ENCODE measurements at regions not wholly inside any gene's neighbourhood (a gene's known extent, or its start where the extent isn't known, plus 50 kb on each side); places are given as distances from the start of the nearest gene placed in this dataset.

DNA sequence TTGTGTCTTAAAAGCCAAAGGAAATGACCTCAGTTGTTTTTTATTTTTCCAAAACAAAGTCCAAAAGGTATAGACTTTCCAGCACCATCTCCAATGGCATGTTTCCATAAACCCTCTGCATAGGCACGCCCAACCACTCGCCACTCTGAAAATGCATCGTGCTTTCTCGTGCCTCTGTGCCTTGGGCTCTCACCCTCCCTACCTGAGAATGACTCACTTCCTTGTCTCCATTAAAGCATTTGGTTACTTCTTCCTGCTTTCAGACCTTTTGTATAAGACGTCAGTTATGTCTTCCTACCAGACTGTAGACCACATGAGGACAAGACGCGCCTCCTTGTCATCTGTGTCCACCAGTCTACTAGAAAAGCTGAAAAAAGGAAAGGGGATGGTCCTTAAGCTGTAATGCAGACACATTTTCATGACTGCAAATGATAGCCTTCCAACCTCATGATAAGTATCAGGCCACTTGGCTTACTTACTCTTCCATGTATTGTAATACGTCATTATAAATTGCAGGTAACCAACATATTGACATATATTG, 61.2 kb upstream of the CDYL start:
- H3K27me3 Mint-ChIP-seq: no peaks in the 10 kb centered on the region
- no peaks in the 10 kb centered on the region for H3K36me3 Mint-ChIP-seq
- peak overlapping the region; percentile 62 for H3K27ac Mint-ChIP-seq
- H3K4me3 Mint-ChIP-seq: no peak overlapping the region
- DNase-seq (ENCODE audit: extremely low spot score, unreplicated experiment): no peak
- H3K4me1 Mint-ChIP-seq (ENCODE audit: unreplicated experiment): no peaks in the 10 kb centered on the region
- TF ChIP-seq, protein P1, sequence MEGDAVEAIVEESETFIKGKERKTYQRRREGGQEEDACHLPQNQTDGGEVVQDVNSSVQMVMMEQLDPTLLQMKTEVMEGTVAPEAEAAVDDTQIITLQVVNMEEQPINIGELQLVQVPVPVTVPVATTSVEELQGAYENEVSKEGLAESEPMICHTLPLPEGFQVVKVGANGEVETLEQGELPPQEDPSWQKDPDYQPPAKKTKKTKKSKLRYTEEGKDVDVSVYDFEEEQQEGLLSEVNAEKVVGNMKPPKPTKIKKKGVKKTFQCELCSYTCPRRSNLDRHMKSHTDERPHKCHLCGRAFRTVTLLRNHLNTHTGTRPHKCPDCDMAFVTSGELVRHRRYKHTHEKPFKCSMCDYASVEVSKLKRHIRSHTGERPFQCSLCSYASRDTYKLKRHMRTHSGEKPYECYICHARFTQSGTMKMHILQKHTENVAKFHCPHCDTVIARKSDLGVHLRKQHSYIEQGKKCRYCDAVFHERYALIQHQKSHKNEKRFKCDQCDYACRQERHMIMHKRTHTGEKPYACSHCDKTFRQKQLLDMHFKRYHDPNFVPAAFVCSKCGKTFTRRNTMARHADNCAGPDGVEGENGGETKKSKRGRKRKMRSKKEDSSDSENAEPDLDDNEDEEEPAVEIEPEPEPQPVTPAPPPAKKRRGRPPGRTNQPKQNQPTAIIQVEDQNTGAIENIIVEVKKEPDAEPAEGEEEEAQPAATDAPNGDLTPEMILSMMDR (conservative IDR thresholded peaks at IDR 0.05): no peak
- peaks cover 7% of the 10 kb centered on the region for H3K9me3 Mint-ChIP-seq

DNA sequence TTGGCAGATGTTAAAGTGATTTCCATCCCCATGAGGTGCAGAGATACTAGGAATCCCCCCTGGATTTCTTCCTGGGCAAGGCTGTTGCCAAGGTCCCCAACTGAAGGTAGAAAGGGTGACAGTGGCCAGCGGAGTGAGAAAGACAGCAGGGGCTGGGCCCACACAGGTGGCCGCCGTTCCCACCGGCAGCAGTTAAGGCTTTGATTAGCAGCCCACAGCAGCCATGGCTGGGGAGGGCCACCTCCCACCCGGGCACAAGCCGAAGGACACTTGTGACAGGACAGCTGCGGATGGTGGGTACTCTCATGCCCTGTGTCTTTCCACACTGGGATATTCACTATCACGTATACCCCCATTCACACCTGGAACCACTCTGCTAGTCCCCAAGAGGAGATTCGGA, 63.9 kb upstream of the CDYL start:
- H3K27me3 Mint-ChIP-seq: no peaks in the 10 kb centered on the region
- DNase-seq (ENCODE audit: extremely low spot score, unreplicated experiment): no peak
- H3K36me3 Mint-ChIP-seq: no peaks in the 10 kb centered on the region
- no peak overlapping the region for H3K4me3 Mint-ChIP-seq
- TF ChIP-seq, protein P1 (conservative IDR thresholded peaks at IDR 0.05): no peak
- peaks cover 7% of the 10 kb centered on the region for H3K9me3 Mint-ChIP-seq
- H3K4me1 Mint-ChIP-seq (ENCODE audit: unreplicated experiment): no peaks in the 10 kb centered on the region
- no peak overlapping the region for H3K27ac Mint-ChIP-seq

DNA sequence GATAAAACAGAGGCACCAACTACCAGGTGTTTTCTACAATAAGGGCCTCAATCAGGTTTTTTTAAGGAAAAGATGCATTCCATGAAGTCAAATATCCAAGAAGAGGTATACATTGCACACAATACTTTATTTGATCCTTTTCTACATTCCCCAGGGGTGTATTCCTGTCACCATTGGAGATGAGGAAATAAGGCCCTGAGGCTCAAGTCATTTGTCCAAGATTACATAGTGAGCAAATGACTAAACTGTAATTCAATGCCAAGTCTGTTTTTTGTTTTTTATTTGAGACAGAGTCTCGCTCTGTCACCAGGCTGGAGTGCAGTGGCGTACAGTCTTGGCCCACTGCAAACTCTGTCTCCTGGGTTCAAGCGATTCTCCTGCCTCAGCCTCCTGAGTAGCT, 69.2 kb upstream of the CDYL start:
- TF ChIP-seq, protein P1 (conservative IDR thresholded peaks at IDR 0.05): no peak
- H3K4me1 Mint-ChIP-seq (ENCODE audit: unreplicated experiment): peaks cover 12% of the 10 kb centered on the region
- DNase-seq (ENCODE audit: extremely low spot score, unreplicated experiment): no peak

DNA sequence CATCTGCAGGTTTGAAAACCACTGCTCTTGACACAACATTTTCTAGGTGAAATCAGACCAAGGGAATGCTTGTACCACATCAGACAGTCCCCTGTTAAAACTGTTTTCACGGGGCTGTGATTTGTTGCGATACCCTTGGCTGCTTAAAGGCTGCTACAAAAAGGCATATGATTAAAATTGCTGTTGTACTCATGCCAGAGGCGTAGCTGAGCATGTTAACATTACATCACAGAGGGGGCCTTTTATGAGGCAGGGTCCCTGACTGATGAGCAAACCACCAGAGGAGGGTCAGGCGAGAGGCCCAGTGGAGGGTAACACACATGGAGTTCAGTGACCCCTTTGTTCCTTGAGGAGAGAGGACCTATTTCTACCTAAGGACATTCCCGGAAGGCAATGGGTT, 70.4 kb upstream of the CDYL start:
- Mint-ChIP-seq H3K4me1 (ENCODE audit: unreplicated experiment) (peaks cover 12% of the 10 kb centered on the region), H3K27me3 (no peaks in the 10 kb centered on the region), H3K36me3 (no peaks in the 10 kb centered on the region), H3K4me3 (no peak overlapping the region), H3K27ac (no peak overlapping the region), H3K9me3 (peaks cover 9% of the 10 kb centered on the region)
- DNase-seq (ENCODE audit: extremely low spot score, unreplicated experiment): no peak
- TF ChIP-seq, protein P1 (conservative IDR thresholded peaks at IDR 0.05): no peak

More for the DNA sequence above, 69.2 kb upstream of the CDYL start:
- Mint-ChIP-seq H3K27ac (no peak overlapping the region), H3K4me3 (no peak overlapping the region), H3K9me3 (peaks cover 9% of the 10 kb centered on the region), H3K27me3 (no peaks in the 10 kb centered on the region), H3K36me3 (no peaks in the 10 kb centered on the region)

DNA sequence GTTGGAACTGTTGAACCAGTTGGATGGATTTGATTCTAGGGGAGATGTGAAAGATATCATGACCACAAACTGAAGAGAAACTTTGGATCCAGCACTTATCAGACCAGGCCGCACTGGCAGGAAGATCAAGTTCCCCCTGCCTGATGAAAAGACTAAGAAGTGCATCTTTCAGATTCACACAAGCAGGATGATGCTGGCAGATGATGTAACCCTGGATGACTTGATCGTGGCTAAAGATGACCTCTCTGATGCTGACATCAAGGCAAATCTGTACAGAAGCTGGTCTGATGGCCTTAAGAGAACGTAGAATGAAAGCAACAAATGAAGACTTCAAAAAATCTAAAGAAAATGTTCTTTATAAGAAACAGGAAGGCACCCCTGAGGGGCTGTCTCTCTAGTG, 72.8 kb upstream of the CDYL start:
- Mint-ChIP-seq H3K36me3 (no peaks in the 10 kb centered on the region), H3K4me1 (ENCODE audit: unreplicated experiment) (peaks cover 12% of the 10 kb centered on the region), H3K9me3 (peaks cover 9% of the 10 kb centered on the region), H3K27ac (no peak overlapping the region), H3K27me3 (no peaks in the 10 kb centered on the region), H3K4me3 (no peak overlapping the region)
- no peak for DNase-seq (ENCODE audit: extremely low spot score, unreplicated experiment)
- TF ChIP-seq, protein P1 (conservative IDR thresholded peaks at IDR 0.05): no peak

All from type B pancreatic cell (in vitro differentiated cells).